Astrocyte (in vitro differentiated cells and primary cell): ENCODE measurements at regions not wholly inside any gene's neighbourhood (a gene's known extent, or its start where the extent isn't known, plus 50 kb on each side); places are given as distances from the start of the nearest gene placed in this dataset.

Experiments used
- DNase-seq: peaks from one replicate; pipeline ENCODE4 v3.0.0-alpha.2; 2010; ENCODE audit warnings: low read depth
- FAIRE-seq: peaks from 2 replicates; lab custom pipeline; 2011; peaks lifted over from hg19 to GRCh38; lab: Jason Lieb, UNC
- H2AFZ ChIP-seq: 2 replicates; pipeline ENCODE4 v1.6.0; 2012; ENCODE audit warnings: low read depth, low read length, inconsistent platforms
- H3K27ac ChIP-seq: 2 replicates; pipeline ENCODE4 v1.5.1; 2011; ENCODE audit warnings: low read depth, low read length, inconsistent platforms
- H3K27me3 ChIP-seq: 2 replicates; pipeline ENCODE4 v1.6.0; 2011; ENCODE audit warnings: low read length, inconsistent platforms; ENCODE audit not compliant: insufficient read depth
- H3K36me3 ChIP-seq: 2 replicates; pipeline ENCODE4 v1.5.1; 2011; ENCODE audit warnings: low read length, inconsistent platforms; ENCODE audit not compliant: insufficient read depth
- H3K4me1 ChIP-seq: 2 replicates; pipeline ENCODE4 v1.5.1; 2011; ENCODE audit warnings: low read length, inconsistent platforms; ENCODE audit not compliant: insufficient read depth
- H3K4me2 ChIP-seq: 2 replicates; pipeline ENCODE4 v1.6.0; 2012; ENCODE audit warnings: low read length, inconsistent platforms
- H3K4me3 ChIP-seq: 2 replicates; pipeline ENCODE4 v1.5.1; 2011; ENCODE audit warnings: low read depth, mild to moderate bottlenecking, low read length, inconsistent platforms; ENCODE audit not compliant: insufficient read depth
- H3K79me2 ChIP-seq: 2 replicates; pipeline ENCODE4 v1.6.0; 2012; ENCODE audit warnings: mild to moderate bottlenecking, low read length, inconsistent platforms; ENCODE audit not compliant: insufficient read depth
- H3K9ac ChIP-seq: 2 replicates; pipeline ENCODE4 v1.6.0; 2012; ENCODE audit warnings: mild to moderate bottlenecking, low read length, inconsistent platforms
- H3K9me3 ChIP-seq: 2 replicates; pipeline ENCODE4 v1.5.1; 2012; ENCODE audit warnings: low read depth, mild to moderate bottlenecking, low read length, inconsistent platforms; ENCODE audit not compliant: insufficient read depth
- H4K20me1 ChIP-seq: 2 replicates; pipeline ENCODE4 v1.6.0; 2012; ENCODE audit warnings: low read length, inconsistent platforms; ENCODE audit not compliant: insufficient read depth
- H3K27ac Mint-ChIP-seq: one replicate; pipeline ENCODE4 v1.8.0; 2021; ENCODE audit warnings: mild to moderate bottlenecking, mixed read lengths; ENCODE audit not compliant: unreplicated experiment
- H3K27me3 Mint-ChIP-seq: one replicate; pipeline ENCODE4 v1.8.0; 2021; ENCODE audit warnings: low read depth, mixed read lengths; ENCODE audit not compliant: unreplicated experiment
- H3K36me3 Mint-ChIP-seq: one replicate; pipeline ENCODE4 v1.8.0; 2021; ENCODE audit warnings: low read depth, mixed read lengths; ENCODE audit not compliant: unreplicated experiment
- H3K4me1 Mint-ChIP-seq: one replicate; pipeline ENCODE4 v1.8.0; 2021; ENCODE audit warnings: low read depth, mixed read lengths; ENCODE audit not compliant: unreplicated experiment
- H3K4me3 Mint-ChIP-seq: one replicate; pipeline ENCODE4 v1.8.0; 2021; ENCODE audit warnings: mild to moderate bottlenecking, moderate library complexity, mixed read lengths; ENCODE audit not compliant: unreplicated experiment
- H3K9me3 Mint-ChIP-seq: one replicate; pipeline ENCODE4 v1.8.0; 2021; ENCODE audit warnings: mild to moderate bottlenecking, mixed read lengths; ENCODE audit not compliant: unreplicated experiment
- EZH2 ChIP-seq: IDR thresholded peaks from 2 replicates; pipeline ENCODE4 v1.6.1; 2012; ENCODE audit warnings: mild to moderate bottlenecking, low read length, inconsistent platforms; ENCODE audit not compliant: insufficient read depth
- TF ChIP-seq, protein P1 (sequence below): IDR thresholded peaks from 2 replicates; pipeline ENCODE4 v1.5.1; 2011; ENCODE audit warnings: low read depth, mild to moderate bottlenecking, inconsistent platforms, low read length, moderate library complexity; ENCODE audit not compliant: insufficient read depth

- H2AFZ ChIP-seq: no peak overlapping the region
- H3K27ac Mint-ChIP-seq: no peak overlapping the region
- H3K9me3 Mint-ChIP-seq: no peaks in the 10 kb centered on the region
- no peaks in the 10 kb centered on the region for H3K79me2 ChIP-seq
- no peak overlapping the region for H3K4me3 ChIP-seq
- H4K20me1 ChIP-seq: no peaks in the 10 kb centered on the region
- no peaks in the 10 kb centered on the region for H3K36me3 Mint-ChIP-seq
- no peaks in the 10 kb centered on the region for H3K4me1 Mint-ChIP-seq
- no peak overlapping the region for H3K4me2 ChIP-seq
- no peak overlapping the region for H3K27ac ChIP-seq
- no peak for DNase-seq
- H3K9ac ChIP-seq: no peak overlapping the region
- no peaks in the 10 kb centered on the region for H3K27me3 Mint-ChIP-seq
- H3K27me3 ChIP-seq: no peaks in the 10 kb centered on the region
- no peak for TF ChIP-seq EZH2
- TF ChIP-seq, protein P1, sequence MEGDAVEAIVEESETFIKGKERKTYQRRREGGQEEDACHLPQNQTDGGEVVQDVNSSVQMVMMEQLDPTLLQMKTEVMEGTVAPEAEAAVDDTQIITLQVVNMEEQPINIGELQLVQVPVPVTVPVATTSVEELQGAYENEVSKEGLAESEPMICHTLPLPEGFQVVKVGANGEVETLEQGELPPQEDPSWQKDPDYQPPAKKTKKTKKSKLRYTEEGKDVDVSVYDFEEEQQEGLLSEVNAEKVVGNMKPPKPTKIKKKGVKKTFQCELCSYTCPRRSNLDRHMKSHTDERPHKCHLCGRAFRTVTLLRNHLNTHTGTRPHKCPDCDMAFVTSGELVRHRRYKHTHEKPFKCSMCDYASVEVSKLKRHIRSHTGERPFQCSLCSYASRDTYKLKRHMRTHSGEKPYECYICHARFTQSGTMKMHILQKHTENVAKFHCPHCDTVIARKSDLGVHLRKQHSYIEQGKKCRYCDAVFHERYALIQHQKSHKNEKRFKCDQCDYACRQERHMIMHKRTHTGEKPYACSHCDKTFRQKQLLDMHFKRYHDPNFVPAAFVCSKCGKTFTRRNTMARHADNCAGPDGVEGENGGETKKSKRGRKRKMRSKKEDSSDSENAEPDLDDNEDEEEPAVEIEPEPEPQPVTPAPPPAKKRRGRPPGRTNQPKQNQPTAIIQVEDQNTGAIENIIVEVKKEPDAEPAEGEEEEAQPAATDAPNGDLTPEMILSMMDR: no peak
- H3K36me3 ChIP-seq: no peaks in the 10 kb centered on the region
- no peak overlapping the region for H3K4me3 Mint-ChIP-seq
- H3K4me1 ChIP-seq: no peaks in the 10 kb centered on the region
- no peak for FAIRE-seq
- no peaks in the 10 kb centered on the region for H3K9me3 ChIP-seq
Observed at GRCh38 chr14:43252866-43253265, 1254.2 kb downstream of the FSCB start.

DNA sequence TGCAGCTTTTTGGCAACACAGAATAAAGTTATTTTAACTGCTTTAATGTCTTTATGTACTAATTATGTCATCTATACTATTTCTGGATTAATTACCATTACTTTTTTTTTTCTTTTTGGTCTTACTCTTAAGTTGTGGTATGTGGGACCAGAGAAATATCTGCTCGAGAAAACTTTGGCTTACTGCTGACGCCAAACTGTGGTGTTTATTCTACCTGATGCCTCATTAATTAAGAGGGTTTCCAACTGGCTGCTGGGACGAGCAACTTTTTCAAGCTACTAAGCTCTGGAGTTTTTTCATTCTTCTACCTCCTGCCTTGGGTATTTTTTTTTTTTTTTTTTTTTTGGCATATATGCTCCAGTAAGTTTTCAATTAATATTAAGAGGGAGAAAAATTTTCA, 1257.5 kb downstream of the FSCB start:
- no peak for TF ChIP-seq EZH2
- TF ChIP-seq, protein P1: no peak
- no peak for FAIRE-seq
- H2AFZ ChIP-seq: no peak overlapping the region
- no peaks in the 10 kb centered on the region for H3K4me1 ChIP-seq
- H4K20me1 ChIP-seq: no peaks in the 10 kb centered on the region
- H3K9ac ChIP-seq: no peak overlapping the region
- H3K27ac ChIP-seq: no peak overlapping the region
- H3K4me3 ChIP-seq: no peak overlapping the region
- H3K27ac Mint-ChIP-seq: no peak overlapping the region
- H3K79me2 ChIP-seq: no peaks in the 10 kb centered on the region
- H3K4me1 Mint-ChIP-seq: no peaks in the 10 kb centered on the region
- no peaks in the 10 kb centered on the region for H3K27me3 Mint-ChIP-seq
- DNase-seq: no peak
- H3K36me3 Mint-ChIP-seq: no peaks in the 10 kb centered on the region
- no peaks in the 10 kb centered on the region for H3K9me3 ChIP-seq
- no peaks in the 10 kb centered on the region for H3K27me3 ChIP-seq
- H3K9me3 Mint-ChIP-seq: peaks cover 5% of the 10 kb centered on the region
- no peaks in the 10 kb centered on the region for H3K36me3 ChIP-seq
- no peak overlapping the region for H3K4me3 Mint-ChIP-seq
- no peak overlapping the region for H3K4me2 ChIP-seq

GRCh38 chr14:43249116-43249515, 1258.0 kb downstream of the FSCB start:
- H3K9me3 ChIP-seq: no peaks in the 10 kb centered on the region
- H3K36me3 ChIP-seq: no peaks in the 10 kb centered on the region
- DNase-seq (no peak), FAIRE-seq (no peak)
- Mint-ChIP-seq H3K27me3 (no peaks in the 10 kb centered on the region), H3K4me3 (no peak overlapping the region), H3K36me3 (no peaks in the 10 kb centered on the region), H3K9me3 (peaks cover 5% of the 10 kb centered on the region), H3K4me1 (no peaks in the 10 kb centered on the region), H3K27ac (no peak overlapping the region)
- H3K4me2 ChIP-seq: no peak overlapping the region
- H3K4me3 ChIP-seq: no peak overlapping the region
- H4K20me1 ChIP-seq: no peaks in the 10 kb centered on the region
- no peak overlapping the region for H3K27ac ChIP-seq
- no peaks in the 10 kb centered on the region for H3K27me3 ChIP-seq
- H3K4me1 ChIP-seq: no peaks in the 10 kb centered on the region
- TF ChIP-seq, protein P1: no peak
- no peak for TF ChIP-seq EZH2
- no peaks in the 10 kb centered on the region for H3K79me2 ChIP-seq
- no peak overlapping the region for H3K9ac ChIP-seq
- H2AFZ ChIP-seq: no peak overlapping the region
